ENCODE measurements at regions not wholly inside any gene's neighbourhood (a gene's known extent, or its start where the extent isn't known, plus 50 kb on each side); places are given as distances from the start of the nearest gene placed in this dataset.

DNA sequence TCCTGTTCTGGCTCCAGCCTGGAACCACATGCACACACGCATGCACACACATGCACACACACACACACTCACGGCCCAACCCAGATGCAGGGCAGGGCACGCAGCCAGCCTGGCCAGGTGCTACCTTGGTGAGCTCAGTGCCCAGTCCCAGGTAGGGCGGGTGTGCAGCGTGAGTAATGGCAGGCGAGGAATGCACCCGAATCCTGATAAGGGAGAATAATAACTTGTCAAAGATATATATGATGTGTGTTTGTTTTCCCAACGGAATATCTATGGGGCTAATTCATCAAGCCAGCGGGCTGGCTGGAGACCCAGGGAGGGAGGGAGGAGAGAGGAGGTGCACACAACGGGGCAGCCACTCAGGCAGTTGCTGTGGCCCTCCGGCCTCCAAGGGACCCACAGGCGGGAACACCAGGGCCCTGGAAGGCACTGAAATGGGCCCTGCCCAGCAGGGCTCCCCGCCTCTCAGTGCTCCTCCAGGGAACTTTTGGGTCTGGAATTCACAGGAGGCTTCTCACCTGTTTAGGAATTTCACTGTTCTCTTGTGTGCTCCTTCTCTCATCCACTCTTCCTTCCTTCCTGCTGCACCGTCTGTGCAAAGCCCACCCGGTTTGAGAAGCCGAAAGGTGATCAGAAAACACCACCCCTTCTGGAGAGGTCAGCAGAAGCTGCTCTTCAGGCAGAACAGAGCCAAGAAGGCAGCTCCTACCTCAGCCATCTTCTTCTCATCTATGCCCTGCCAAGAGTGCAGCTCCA, 79.0 kb downstream of the BUD13 start:
- TF ChIP-seq, protein P1, sequence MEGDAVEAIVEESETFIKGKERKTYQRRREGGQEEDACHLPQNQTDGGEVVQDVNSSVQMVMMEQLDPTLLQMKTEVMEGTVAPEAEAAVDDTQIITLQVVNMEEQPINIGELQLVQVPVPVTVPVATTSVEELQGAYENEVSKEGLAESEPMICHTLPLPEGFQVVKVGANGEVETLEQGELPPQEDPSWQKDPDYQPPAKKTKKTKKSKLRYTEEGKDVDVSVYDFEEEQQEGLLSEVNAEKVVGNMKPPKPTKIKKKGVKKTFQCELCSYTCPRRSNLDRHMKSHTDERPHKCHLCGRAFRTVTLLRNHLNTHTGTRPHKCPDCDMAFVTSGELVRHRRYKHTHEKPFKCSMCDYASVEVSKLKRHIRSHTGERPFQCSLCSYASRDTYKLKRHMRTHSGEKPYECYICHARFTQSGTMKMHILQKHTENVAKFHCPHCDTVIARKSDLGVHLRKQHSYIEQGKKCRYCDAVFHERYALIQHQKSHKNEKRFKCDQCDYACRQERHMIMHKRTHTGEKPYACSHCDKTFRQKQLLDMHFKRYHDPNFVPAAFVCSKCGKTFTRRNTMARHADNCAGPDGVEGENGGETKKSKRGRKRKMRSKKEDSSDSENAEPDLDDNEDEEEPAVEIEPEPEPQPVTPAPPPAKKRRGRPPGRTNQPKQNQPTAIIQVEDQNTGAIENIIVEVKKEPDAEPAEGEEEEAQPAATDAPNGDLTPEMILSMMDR (IDR thresholded peaks at IDR 0.05) = no peak

DNA sequence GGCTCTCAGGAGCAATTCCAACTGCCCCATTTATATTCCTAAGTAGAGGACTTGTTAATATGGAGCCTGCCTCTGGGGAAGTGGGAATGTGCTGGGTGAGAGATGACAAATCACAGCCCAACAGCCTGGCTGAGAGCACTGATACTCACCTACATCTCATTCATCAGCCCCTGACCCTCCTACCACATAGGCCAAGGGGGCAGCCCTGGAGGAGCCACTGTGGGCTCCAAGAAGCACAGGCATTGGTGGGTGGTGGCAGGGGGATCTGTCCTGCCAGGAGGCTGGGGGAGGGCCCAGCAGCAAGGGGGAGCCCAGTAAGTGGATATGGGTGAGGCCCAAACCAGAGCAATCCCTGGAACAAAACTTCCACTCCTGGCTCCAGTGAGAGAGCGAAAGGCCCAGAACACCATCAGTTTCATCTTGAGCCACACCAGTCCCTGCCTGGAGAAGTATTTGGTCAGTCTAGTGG, 79.7 kb downstream of the BUD13 start:
- TF ChIP-seq, protein P1 (IDR thresholded peaks at IDR 0.05) = no peak

DNA sequence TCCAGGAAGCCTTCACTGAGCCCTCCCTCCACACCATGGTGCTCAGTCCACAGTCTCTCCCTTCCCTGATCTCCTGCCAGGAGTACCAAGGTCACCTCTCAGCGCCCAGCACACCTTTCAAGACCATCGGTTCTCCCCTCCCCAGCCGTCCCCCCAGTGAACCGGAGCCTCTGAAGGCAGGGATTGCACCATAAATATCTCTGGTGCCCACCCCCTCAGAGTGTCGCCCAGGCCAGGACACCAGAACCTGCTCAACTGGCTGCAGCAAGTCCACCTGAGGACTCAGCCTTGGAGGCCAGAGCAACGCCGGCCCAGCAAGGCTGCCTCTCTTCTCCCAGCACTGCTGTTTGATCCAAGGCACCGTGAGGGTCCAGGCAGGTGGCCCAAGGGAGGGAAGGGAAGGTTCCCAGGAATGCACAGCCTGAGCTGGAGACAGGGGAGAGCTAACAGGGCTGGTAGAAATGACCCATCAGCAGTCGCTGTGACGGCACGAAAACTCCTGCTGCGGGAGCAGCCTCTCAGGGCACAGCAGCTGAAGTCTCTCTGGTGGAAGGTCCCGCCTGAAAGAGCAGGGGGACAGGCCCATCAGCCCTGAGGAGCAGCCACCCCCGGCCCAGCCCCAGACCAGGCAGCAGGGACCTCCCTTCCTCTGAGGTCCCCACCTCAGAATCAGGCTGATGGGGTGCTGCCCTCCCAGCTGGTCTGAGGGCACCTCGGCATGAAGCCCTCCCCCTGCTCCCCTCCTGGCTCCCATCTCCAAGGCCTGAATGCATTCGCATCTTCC, 80.3 kb downstream of the BUD13 start:
- TF ChIP-seq, protein P1 (IDR thresholded peaks at IDR 0.05) = no peak

DNA sequence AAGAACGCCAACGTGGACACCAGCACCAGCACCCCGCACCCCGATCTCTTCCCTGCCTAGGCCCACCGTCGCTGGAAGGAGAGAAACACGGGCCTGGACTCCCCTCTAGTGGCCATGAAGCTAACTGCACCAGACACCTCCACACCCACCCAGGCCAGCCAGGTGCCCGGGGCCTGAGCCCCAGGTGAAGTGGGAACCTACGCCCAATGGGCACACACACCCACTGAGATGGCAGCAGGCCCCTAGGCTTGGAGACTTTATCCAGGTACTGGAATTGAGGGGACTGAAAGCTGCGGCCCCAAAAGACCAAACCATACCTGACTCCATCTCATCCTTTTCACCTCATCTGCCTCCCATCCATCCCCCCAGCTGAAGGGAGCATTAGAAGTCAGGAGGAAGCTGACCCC, 81.0 kb downstream of the BUD13 start:
- TF ChIP-seq, protein P1 (IDR thresholded peaks at IDR 0.05) = peak; percentile 91

DNA sequence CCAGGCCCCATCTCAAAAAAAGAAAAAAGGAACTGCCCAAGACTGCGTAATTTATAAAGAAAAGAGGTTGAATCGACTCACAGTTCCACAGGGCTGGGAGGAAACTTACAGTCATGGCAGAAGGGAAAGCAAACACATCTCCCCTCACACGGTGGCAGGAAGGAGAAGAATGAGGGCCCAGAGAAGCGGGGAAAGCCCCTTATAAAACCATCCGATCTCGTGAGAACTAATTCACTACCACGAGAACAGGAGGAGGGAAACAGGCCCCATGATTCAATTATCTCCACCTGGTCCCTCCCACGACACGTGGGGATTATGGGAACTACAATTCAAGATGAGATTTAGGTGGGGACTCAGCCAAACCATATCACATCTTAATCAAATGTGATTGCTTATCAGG, 82.2 kb downstream of the BUD13 start:
- TF ChIP-seq, protein P1 (IDR thresholded peaks at IDR 0.05) = no peak

DNA sequence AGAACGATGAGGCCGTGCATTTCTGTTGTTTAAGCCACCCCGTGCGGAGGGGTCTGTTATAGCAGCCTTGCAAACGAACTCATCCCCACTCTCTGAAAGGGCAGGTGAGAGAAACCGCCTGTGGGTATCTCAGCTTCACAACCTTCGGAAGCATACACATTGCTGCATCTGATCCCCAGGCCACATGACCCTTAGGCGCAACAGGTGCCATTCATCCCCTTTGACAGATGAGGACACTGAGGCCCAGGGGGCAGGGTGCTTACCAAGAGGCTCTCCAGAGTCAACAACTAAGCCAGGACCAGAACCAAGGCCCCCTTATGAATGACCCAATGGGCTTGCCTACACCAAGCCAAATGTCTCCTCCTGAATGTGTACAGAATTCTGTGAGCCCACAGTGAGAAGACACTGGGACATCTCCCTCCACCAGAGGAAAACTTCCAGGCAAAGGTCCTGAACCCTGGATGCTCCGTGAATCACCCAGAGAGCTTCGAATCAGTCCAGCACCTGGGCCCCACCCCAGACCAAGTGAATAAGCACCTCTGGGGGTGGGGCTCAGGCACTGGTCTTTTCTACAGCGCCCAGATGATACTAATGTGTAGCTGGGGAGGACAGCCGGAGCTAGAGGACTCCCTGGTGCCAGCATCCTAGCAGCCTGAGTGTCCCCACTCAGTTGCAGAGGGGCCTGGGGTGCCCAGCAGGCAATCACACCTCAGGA, 83.2 kb downstream of the BUD13 start:
- TF ChIP-seq, protein P1 (IDR thresholded peaks at IDR 0.05) = no peak

DNA sequence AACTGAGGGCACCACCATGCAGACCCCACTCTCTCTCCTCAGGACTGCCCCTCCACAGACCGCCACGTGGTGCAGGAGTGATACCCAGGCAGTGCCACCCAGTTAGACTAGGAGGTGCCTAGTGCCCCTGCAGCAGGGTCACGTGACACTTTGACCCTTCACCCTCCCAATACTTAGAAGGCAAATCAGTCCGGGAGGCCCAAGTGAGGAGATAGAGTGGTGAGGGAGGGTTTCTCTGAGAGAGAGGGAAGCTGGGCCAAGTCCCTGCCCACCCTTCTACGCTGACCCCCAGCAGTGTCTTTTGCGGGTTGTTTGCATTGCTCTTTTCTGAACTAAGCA, 84.6 kb downstream of the BUD13 start:
- TF ChIP-seq, protein P1 (IDR thresholded peaks at IDR 0.05) = no peak

All from LNCAP (cell line).